ENCODE measurements at regions not wholly inside any gene's neighbourhood (a gene's known extent, or its start where the extent isn't known, plus 50 kb on each side); places are given as distances from the start of the nearest gene placed in this dataset.
A peak's percentile ranks its signal among the peaks of the same experiment; 100 is the strongest.

- no peak for DNase-seq (ENCODE audit: low read depth)
Observed at GRCh38 chr1:106584107-106584506, 472.4 kb upstream of the PRMT6 start.

GRCh38 chr1:106584676-106585075, 471.8 kb upstream of the PRMT6 start:
- no peak for DNase-seq (ENCODE audit: low read depth)

GRCh38 chr1:106600626-106601025, 455.8 kb upstream of the PRMT6 start:
- no peak for DNase-seq (ENCODE audit: low read depth)

GRCh38 chr1:106603616-106604015, 452.9 kb upstream of the PRMT6 start:
- DNase-seq (ENCODE audit: low read depth) = no peak

- no peak for DNase-seq (ENCODE audit: low read depth)
Observed at GRCh38 chr1:106608841-106609240, 447.6 kb upstream of the PRMT6 start.

GRCh38 chr1:106613068-106613467, 443.4 kb upstream of the PRMT6 start:
- no peak for DNase-seq (ENCODE audit: low read depth)

- no peak for DNase-seq (ENCODE audit: low read depth)
Observed at GRCh38 chr1:106613861-106614260, 442.6 kb upstream of the PRMT6 start.

GRCh38 chr1:106615473-106615872, 441.0 kb upstream of the PRMT6 start:
- DNase-seq (ENCODE audit: low read depth) = no peak

GRCh38 chr1:106619080-106619826, 437.2 kb upstream of the PRMT6 start:
- no peak for DNase-seq (ENCODE audit: low read depth)

GRCh38 chr1:106619827-106620134, 436.7 kb upstream of the PRMT6 start:
- no peak for DNase-seq (ENCODE audit: low read depth)

GRCh38 chr1:106620521-106620954, 435.9 kb upstream of the PRMT6 start:
- peak; percentile 45 for DNase-seq (ENCODE audit: low read depth)

- DNase-seq (ENCODE audit: low read depth) = no peak
Observed at GRCh38 chr1:106621853-106622252, 434.6 kb upstream of the PRMT6 start.

GRCh38 chr1:106637566-106637965, 418.9 kb upstream of the PRMT6 start:
- no peak for DNase-seq (ENCODE audit: low read depth)

- DNase-seq (ENCODE audit: low read depth) = no peak
Observed at GRCh38 chr1:106646261-106646784, 410.2 kb upstream of the PRMT6 start.

- no peak for DNase-seq (ENCODE audit: low read depth)
Observed at GRCh38 chr1:106646816-106647215, 409.7 kb upstream of the PRMT6 start.

- no peak for DNase-seq (ENCODE audit: low read depth)
Observed at GRCh38 chr1:106651028-106651762, 405.3 kb upstream of the PRMT6 start.

GRCh38 chr1:106659490-106660244, 396.8 kb upstream of the PRMT6 start:
- no peak for DNase-seq (ENCODE audit: low read depth)

- no peak for DNase-seq (ENCODE audit: low read depth)
Observed at GRCh38 chr1:106675558-106675957, 380.9 kb upstream of the PRMT6 start.

- no peak for DNase-seq (ENCODE audit: low read depth)
Observed at GRCh38 chr1:106676021-106676420, 380.5 kb upstream of the PRMT6 start.

- DNase-seq (ENCODE audit: low read depth) = no peak
Observed at GRCh38 chr1:106677181-106677580, 379.3 kb upstream of the PRMT6 start.

GRCh38 chr1:106677721-106678120, 378.8 kb upstream of the PRMT6 start:
- no peak for DNase-seq (ENCODE audit: low read depth)

GRCh38 chr1:106678279-106679050, 378.0 kb upstream of the PRMT6 start:
- no peak for DNase-seq (ENCODE audit: low read depth)

All from non-pigmented ciliary epithelial cell (primary cell).